ENCODE measurements at regions not wholly inside any gene's neighbourhood (a gene's known extent, or its start where the extent isn't known, plus 50 kb on each side); places are given as distances from the start of the nearest gene placed in this dataset.

DNA sequence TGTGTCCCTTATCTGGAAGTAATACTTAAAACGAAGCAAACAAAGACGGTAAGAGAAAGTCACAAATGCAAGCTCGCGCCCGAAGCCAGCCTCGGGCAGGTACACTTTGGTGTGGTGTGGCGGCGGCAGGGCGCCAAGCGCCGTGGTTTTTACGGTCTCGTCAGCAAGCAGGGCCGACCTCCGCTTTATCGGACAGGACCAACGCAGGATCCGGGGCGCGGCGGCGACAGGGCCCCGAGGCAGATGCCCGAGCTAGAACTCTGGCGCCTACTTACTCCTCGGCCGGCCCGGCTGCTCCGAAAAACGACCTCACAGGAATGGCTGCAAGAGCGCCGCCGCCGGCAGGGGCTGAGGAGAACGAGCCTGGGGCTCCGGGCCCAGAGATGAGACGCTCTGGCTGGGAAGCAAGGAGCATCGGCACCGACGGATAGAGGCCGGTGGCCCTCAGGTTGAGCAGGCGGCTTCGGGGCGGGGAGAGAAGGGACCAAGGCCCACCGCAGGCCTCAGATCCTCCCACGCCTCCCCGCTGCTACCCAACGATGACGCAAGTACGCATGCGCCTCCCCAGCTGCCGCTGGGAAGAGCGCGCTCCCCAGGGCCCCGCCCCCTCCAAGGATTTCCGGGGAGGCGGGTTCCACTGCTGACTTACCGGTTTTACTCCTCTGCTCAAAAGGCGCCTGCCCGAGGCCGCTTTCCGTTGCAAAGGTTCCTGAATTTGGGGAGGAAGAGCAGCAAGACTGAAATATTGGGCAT lies 60.6 kb downstream of the FAM217A start:
- TF ChIP-seq, protein P1, sequence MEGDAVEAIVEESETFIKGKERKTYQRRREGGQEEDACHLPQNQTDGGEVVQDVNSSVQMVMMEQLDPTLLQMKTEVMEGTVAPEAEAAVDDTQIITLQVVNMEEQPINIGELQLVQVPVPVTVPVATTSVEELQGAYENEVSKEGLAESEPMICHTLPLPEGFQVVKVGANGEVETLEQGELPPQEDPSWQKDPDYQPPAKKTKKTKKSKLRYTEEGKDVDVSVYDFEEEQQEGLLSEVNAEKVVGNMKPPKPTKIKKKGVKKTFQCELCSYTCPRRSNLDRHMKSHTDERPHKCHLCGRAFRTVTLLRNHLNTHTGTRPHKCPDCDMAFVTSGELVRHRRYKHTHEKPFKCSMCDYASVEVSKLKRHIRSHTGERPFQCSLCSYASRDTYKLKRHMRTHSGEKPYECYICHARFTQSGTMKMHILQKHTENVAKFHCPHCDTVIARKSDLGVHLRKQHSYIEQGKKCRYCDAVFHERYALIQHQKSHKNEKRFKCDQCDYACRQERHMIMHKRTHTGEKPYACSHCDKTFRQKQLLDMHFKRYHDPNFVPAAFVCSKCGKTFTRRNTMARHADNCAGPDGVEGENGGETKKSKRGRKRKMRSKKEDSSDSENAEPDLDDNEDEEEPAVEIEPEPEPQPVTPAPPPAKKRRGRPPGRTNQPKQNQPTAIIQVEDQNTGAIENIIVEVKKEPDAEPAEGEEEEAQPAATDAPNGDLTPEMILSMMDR (optimal IDR thresholded peaks at IDR 0.05 in 1 of 3, IDR thresholded peaks at IDR 0.05 in 1 of 3, conservative IDR thresholded peaks at IDR 0.05 in 1 of 3; ENCODE audit: extremely low read depth in 1 of 3, insufficient read depth in 2 of 3, low read length in 3 of 3): peak; percentile 33 to 69 (median 34)
- no peak for TF ChIP-seq EZH2 (IDR thresholded peaks at IDR 0.05; ENCODE audit: low read length)
